Activated CD8-positive, alpha-beta memory T cell treated with anti-CD3 and anti-CD28 coated beads, Interleukin-2, amount 50 U/mL, for 1 hour (primary cell): ENCODE measurements at regions not wholly inside any gene's neighbourhood (a gene's known extent, or its start where the extent isn't known, plus 50 kb on each side); places are given as distances from the start of the nearest gene placed in this dataset.

ENCODE experiments used
- DNase-seq: peaks from one replicate; pipeline ENCODE4 v3.0.0-alpha.2; 2020; ENCODE audit errors: extremely low read depth

- no peak for DNase-seq
These were observed 110.6 kb upstream of the ELL2 start for GRCh38 chr5:96072138-96072790.

- no peak for DNase-seq
These were observed 109.1 kb upstream of the ELL2 start for GRCh38 chr5:96070622-96071225.

DNA sequence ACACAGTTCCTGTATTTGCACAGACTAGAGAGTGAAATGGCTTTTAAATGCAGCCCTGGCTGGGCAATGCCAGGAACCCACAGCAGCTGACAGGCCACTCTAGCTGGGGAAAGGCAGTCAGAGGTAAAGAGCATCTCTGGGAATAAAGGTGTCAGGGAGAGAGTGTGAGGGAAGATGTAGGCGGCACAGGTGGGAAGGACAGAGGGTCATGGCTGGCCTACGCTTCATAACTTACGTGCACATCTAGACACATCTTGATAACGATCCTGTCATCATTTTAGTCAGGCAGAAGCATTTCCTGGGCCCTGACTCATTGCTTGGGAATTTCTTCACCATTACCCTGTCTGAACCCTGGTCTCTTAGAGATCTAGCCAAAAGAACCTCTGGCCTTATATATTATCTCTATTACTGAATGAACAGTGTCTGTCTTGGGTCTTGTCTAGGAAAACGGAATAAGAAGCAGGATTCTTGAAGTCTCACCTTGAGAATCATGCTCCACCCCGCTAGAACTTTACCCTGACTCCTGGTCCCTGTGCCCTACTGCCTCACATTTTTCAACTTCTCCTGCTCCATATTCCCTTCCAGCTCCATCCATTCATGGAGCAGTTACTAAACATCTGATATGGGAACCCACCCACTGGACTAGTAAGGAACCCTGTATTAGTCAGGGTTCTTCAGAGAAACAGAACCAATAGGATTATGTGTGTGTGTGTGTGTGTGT, 106.4 kb upstream of the ELL2 start:
- DNase-seq: no peak

DNA sequence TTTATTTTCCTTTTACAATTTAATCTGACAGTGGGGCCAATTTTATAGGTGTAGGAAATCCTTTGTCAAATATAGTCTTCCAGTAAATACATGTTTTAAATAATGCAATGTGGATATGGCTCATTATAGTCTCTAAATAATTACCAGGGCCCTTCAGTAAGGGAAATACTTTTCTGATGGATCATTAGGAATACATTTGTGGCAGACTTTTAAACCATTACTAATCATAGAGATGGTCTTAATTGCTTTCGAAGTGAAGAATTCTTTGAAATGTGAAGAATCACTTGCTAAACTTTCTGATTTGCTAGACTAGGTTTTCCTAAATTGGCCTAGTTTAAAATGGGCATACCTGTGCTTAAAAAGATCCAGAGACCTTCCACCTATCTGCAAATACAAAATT, 105.6 kb upstream of the ELL2 start:
- no peak for DNase-seq

DNA sequence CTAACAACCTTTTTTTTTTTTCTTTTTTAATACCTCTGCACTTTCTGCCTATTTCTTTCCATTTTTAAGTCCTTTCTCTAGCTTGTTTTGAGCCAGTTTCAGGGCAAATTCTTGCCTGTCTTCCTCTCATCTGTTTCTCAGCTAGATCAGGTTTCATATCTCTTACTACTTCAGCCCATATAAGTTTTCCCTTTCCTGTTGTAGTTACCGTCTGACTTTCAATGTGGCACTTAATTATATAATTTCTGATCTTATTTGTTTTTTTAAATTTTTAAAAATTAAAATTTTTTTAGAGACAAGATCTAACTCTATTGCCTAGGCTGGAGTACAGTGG, 104.7 kb upstream of the ELL2 start:
- DNase-seq: no peak

DNA sequence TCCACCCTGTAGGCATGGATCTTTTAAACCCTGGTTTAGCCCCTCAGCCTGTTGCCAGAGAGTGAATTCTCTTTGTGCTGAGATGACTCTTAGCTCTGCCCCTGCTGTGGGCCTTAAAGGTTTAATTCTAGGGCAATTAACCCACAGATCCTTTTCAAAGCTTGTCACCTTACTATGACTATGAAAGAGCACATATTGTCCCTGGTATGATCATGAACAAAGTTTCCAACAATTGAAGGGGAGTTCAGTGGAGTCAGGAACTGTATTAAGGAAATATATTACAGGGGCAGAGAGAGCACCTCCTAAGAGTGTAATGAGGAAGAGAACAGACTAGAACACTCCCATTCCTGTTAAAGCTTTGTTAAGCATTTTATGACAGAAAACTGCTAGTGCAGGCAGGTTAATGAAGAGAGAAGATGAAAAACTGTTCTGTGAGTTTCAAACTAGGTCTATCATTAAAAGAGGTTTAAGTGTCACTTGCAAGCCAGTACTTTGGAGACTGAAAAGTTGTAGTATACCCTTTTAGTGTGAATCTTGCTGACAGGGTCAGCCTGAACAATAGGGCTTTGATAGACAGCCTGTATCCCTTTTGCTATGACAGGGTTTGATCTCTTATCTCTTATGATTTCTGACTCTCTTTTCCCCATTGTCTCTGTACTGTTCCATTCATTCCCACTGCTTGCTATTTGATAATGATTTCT, 104.2 kb upstream of the ELL2 start:
- DNase-seq: no peak

- DNase-seq: no peak
These were observed 103.2 kb upstream of the ELL2 start for GRCh38 chr5:96064877-96065276.

DNA sequence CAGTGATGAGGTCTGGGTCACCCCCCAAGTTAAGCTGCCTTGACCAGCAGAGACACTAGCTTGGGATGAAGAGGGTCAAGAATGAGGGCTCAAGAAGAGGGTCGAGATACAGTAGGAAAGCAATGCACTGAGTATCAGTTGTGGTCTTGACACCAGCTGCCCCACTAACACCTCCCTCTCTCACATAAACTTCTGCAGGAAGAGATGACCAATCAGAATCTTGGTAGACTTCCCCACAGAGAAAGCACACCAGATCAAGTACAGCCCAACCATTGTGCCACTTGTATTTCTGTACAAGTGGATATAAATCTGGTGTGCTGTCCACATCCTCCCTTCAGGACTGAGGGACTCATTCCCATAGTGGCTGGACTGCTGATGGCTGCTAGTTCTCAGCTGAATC, 101.2 kb upstream of the ELL2 start:
- no peak for DNase-seq

GRCh38 chr5:96058084-96058483, 96.4 kb upstream of the ELL2 start:
- DNase-seq: no peak

DNA sequence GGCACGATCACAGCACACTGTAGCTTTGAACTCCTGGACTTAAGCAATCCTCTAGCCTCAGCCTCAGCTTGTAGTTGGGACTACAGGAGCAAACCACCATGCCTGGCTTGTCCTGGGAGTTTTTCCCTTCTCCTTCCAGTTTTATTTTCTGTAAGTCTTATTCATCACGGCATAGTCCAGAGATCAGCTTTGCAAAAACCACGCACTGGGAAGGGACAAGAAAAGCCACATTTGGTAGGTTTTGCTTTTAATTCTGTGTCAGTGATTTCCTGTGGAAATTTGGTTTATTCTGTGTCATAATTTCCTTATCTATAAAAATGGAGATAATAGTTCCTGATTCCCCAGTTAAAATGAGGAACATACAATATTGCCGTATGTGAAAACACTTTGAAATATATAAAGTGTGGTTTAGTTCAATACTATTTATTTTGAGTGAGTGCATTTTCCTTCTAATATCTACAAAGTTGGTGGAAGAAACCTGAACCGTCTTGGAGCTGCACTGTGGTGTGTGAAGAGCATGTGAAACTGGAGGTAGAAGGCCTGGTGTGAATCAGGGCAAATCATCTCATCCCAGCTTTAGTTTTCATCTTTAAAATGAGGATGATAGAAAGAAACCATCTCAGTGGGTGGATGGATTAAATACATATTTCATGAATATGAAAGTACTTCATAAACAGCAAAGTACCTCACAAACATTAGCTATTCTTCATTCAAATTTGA, 92.8 kb upstream of the ELL2 start:
- no peak for DNase-seq

- no peak for DNase-seq
These were observed 91.5 kb upstream of the ELL2 start for GRCh38 chr5:96053063-96053735.

DNA sequence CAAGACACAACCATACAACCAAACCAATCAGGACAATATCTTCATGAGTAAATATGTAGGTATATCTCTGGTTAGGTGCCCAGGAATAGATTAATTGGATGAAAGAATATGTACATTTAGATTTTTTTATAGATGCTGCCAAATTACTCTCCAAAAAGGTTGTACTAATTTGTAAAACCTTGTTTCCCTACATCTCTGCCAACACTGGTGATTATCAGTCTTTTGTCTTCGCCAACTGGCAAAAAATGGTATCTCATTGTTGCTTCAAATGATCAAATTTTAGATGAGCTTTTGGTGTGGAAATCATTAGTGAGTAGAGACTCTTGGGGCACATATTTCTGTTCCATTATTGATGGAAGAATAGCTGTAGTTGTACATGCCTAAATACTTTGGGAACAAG, 90.7 kb upstream of the ELL2 start:
- no peak for DNase-seq

DNA sequence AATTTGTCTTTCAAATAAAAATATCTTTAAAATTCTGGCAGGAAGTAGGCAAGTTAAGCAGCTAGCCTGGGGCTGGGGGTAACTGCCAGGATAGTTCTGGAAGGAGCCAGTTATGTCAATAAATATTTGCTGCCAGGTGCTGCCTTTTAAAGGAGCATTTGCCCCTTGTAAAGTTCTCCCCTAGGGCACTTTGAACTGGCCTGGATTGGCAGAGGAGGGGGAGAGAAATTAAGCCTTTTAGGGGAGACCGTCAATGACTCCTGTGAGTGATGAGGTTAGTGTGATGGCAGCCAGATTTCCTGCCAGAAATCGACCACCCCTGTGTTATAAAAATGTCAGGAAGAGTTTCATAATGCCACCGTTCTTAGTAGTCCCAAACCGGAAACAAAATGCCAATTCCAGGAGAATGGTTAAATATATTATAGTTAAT, 89.8 kb upstream of the ELL2 start:
- no peak for DNase-seq

GRCh38 chr5:96050273-96050880, 88.7 kb upstream of the ELL2 start:
- no peak for DNase-seq

DNA sequence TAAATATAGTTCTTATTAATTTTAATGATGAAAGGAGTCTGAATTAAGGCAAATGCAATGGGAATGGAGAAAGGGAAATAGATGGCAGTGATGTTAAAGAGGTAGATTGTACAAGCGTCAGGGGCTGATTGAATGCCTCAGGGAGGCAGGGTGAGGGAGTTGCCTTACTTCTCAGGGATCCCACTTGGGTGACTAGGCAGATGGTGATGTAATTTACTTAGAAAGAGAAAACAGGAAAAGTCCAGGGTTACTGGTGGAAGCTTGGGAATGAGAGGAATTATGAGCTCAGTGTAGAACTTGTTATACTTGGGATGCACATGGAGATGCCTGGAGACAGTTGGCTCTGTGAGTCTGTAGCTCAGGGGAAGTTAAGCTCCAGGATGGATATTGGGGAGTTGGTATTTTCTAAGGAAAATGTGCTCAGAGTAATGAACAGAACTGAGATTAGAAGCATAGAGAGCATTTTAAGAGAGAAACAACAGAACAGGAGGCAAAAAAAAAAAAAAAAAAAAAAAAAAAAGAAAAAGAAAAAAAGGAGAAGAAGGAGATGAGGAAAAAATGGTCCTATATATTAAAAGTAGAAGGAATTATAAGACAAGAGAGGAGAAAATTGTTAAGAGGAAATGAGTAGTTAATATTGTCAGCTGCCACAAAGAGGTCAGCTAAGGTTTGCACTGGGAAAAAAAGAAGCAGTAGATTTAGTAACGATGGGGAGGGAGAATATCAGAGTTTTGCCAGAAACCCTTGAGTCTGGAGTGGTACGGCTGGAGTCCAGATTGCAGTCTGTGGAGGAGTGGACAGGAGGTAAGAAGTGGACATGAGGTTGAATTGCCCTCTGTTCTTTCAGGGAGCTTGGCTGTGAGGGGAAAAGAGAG, 88.0 kb upstream of the ELL2 start:
- DNase-seq: no peak

- DNase-seq: no peak
These were observed 87.1 kb upstream of the ELL2 start for GRCh38 chr5:96048763-96049162.

GRCh38 chr5:96045888-96046287, 84.2 kb upstream of the ELL2 start:
- DNase-seq: no peak

DNA sequence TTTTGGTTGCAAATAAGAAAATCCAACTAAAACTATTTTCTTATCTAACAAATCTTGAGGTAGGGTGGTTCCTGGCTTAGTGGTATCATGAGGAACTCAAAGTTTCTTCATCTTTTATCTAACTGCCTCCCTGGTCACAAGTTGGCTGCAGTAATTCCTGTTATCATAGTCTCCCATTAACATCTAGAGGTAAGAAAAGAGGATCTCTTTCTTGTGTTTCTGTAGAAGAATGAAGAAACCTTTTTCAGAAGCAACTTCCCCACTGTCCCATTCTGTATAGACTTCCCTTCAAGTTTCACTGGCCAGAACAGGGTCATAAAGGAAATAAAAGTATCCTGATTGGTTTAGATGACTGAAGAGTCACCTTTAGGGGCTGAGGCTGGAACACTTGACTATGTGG, 81.8 kb upstream of the ELL2 start:
- DNase-seq: no peak

DNA sequence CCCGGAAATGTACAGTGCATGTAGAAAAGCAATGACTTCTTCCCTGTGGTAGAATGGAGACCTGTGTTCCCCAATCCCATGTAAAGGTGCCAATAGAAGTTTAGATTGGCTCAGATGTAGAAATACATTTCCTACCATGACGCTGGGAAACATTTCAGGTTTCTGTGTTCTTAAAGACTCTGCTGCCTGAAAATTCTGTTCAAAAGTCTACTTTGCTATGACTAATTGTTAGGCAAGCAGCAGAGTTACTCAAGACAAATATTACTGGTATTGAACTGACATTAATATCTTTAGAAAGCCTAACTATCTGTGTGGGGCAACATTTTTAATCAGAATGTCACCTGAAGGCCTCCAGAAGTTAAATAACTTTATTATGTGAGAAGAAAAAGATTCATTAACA, 75.5 kb upstream of the ELL2 start:
- no peak for DNase-seq

GRCh38 chr5:96036301-96036700, 74.7 kb upstream of the ELL2 start:
- no peak for DNase-seq
